HG02884 (cell line): ENCODE measurements at regions not wholly inside any gene's neighbourhood (a gene's known extent, or its start where the extent isn't known, plus 50 kb on each side); places are given as distances from the start of the nearest gene placed in this dataset.
"Not testable (repeated sequence)": the region's sequence is repeated elsewhere in the genome, so short reads cannot be mapped to it uniquely, and the experiment has no call there.

ENCODE experiments used
- ATAC-seq: cut with Tn5 transposase; IDR thresholded peaks from one replicate; pipeline ENCODE4 v1.9.1; 2021; ENCODE audit warnings: mild to moderate bottlenecking, moderate library complexity; ENCODE audit not compliant: unreplicated experiment

DNA sequence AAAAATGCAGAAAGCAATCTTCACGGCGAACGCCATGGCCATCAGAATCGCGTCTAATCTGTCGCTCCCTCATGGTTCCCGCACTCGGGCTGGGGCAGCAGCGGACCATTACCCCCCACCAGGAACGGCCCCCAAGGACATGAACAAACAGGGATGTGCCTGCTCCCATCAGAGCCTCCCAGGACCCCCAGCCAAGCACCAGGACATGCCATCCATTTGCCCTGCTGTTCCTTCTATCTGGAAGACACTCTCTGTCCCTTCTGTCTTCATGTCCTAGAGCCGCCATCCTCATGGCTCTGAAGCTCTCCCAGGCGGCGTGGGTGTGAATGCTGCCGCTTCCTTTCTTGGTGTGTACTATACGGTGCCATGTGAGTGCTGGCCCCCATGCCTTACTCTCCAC lies 371.8 kb downstream of the BCL11B start:
- ATAC-seq, result no peak

DNA sequence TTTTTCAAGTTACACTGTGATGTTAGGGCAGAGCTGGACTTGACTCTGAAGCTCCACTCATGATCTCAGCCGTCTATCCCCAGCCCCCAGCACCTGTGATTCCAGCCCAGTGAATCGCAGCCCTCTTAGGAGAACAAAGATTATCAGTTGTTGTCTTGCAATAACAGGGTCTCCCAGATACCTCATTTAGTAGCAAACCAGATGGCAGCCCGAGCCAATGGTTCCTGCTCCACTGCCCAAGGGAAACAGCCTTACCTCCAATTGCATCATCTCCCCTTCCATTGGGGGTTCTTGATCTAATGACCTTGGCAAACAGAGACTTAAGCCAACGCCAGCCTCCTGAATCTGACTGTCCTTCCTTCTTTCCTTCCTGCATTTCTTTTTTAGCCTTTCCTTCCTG lies 371.2 kb downstream of the BCL11B start:
- no peak for ATAC-seq

DNA sequence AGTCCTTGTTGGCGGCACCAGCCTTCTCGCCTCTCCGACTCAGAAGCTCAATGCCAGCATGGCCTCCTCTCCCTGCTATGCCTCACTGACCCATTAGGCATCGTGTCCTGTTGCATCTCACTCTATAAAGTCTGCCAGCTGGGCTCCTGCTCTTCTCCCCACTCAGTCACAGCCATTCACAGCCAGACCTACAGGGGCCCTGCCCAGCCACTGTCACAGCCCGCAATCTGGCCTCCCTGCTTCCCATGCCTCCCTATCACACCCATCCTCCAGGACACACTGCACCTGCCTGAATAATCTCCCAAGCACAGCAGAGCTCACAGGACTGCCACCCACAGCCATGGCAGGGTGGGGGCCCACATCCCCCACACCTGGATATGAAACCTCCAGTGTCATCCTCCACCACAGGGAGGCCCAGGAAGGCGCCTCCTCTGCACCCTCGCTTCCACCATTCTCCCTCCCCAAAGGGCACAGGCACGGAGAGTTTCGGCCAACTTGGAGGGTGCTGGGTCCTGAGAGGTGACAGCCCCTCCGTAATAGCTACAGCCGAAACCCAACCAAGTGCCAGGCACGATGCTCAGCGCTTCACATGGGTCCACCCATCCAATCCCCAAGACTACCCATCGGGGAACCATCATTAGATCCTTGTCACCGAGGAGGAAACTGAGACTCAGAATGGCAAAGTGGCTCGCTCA lies 370.3 kb downstream of the BCL11B start:
- no peak for ATAC-seq

DNA sequence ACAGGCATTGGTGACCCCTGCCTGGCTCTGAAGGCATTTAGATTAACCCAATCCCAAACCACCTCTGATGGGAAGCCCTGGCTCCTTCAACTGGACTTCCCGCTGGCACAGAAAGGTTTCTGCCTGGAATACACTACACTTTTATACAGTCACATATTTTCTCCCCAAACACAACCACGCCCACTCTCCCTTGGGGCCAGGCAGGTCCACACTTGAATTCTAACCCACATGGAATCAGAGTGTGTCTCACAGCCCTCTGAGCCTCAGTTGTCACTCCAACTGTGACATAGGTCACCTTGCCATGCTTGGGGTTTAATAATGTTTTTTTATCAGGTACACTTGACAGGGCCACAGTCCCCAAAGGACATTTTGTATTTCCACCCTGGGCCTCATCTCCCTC lies 368.6 kb downstream of the BCL11B start:
- no peak for ATAC-seq

DNA sequence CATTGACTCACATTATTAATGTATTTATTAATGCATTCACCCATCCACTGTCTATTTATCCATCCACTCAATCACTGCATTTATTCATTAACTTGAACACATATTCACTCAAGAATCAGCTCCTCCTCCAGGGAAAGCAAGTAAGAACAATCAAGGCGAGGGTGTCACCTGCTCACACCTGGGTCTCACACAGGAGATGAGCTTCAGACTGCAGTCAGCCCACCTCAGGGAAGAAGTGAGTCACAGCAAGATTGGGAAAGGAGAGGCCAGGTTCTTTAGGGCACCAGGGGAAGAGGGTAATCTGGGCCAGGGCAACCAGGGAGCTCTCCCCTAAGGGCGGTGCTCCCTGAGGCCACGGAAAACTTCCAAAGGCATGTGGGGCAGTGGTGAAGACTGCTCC lies 367.3 kb downstream of the BCL11B start:
- ATAC-seq, result no peak

DNA sequence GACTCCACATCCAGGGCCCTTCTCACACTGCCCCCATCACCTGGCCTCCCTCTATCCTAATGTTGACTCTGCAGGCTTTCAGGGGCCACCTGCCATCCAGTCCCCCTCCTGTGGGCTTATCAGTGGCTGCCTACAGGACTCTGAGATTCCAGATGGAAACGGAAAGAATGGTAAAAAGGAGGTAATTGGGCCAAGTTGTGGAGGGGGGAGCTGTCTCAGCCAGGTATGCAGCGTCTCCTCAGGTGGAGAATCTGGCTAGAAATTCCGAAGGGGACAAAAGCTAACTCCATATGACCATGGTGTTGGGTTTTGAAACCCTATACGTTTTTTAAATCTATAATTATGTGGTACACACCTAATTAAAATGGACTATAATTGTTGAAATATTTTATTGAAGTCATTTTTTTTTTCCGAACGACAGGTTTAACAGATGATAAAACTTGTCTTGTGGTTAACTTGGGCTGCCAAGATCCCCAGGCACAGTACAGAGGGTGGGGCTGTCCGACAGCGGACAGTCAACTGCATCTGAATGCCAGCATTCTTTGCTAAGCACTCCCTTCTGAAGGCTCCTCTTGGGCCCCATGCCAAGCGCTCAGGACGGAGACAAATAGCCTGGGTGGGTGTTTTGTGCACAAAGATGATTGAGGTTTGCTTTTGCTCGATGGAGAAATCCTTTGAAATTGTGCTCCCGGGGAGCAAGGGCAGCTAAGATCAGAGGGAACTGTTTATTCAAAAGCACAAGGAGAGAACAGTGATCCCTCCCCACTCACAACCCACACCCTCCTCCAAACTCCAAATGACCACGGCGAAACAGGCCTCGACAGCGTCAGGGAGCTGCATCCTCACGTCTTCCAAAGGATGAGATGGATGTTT lies 365.6 kb downstream of the BCL11B start:
- no peak for ATAC-seq

DNA sequence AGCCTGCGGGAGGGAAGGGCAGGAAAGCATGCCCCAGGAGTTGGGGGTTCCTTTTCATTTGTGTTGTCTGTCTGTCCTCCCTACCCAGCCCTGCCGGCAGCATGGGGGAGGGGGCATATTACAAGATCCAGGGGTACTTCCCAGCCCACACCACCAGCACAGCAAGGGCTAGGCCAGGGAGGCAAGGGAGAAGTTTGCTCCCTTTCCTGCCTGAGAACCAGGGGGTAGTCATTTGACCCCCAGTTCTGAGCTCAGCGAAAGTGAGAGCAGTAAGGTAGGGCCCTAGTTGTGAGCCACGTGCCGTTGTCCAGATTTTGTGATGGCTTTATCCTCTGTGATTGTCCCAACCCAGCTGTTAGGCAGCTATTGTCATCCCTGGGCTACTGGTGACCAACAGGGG lies 364.7 kb downstream of the BCL11B start:
- ATAC-seq, result no peak

DNA sequence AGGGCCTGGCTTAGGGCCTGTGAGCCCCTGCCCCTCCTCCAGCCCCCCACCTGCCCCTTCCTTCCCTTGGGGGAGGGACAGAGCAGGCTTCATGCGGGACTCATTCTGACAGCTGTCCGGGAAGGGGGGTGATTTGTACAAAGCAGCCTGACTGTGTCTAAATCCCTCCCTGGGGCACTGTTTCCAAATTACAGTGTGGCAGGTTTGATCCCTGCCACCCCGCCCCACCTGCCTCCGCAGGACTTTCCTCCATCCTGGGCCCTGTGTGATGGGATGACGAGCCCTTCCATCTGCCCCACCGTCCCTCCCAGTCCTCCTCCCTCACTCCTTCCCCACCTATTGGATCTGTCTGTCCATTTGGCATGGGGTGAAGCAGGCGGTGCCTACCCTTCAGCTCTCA lies 363.9 kb downstream of the BCL11B start:
- ATAC-seq, result no peak

DNA sequence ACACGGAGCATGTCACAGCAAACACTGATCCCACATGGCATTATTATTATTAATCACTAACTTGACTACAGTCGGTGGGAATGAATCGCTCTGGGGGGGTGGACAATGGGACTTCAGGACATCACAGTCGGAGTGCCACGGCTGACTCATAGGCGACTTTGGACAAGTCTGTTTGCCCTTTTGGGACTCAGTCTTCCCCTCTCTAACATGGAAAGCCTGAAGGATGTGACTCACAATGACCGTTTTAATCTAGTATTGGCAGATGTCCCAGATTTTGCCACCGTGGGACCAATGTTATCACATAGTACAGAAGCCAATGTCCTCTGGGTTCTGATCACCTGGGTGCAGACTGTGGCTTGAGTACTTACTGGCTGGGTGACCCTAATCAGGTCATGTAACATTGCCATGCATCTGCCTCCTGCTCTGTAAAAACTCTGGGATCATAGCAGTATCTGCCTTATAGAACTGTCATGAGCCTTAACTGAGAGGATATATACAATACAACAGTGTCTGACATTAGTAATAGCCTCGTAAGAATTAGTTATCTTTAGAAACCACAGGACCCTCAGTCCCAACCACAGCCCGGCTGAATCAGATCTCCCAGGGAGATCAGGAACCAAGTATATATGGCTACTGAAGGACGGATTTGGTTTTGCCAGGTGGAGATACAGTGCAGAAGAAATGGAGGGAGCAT lies 362.6 kb downstream of the BCL11B start:
- ATAC-seq, result no peak

DNA sequence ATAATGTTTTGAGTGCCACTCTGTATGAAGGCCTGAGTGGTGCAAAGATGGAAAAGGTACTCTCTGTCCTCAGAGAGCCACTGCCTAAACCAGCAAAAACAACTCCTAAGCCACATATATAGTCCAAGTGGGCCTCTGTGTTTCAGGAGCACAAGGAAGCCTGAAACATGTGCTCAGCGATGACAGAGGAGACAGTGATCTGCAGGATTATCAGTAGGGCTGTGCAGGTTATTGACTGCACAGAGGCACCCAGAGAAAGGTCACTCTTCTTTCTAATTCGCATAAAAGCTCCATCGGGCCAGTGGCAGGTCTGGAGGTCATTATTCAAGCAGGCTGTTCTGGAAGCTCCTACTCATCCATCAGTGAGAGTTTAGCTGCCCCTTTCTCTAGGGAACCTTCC lies 361.9 kb downstream of the BCL11B start:
- ATAC-seq, result no peak

DNA sequence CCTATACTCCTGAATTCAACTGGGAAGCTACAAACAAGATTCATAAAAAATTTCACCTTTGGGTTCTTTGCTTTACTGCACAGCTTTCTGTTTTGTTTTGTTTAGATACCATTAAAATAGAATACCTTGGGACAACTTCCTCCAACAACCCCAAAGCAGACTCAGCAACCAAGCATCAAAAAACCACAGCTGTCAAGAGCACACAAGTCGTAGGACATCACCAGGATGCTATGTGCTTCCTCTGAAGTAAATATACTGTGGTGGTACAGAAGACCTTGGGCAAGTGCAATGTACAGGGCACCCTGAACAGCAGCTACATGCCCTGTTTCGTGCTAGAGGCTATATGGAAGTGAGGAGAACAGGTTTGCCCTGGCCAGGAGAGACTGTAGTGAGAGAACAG lies 359.3 kb downstream of the BCL11B start:
- ATAC-seq, result no peak

DNA sequence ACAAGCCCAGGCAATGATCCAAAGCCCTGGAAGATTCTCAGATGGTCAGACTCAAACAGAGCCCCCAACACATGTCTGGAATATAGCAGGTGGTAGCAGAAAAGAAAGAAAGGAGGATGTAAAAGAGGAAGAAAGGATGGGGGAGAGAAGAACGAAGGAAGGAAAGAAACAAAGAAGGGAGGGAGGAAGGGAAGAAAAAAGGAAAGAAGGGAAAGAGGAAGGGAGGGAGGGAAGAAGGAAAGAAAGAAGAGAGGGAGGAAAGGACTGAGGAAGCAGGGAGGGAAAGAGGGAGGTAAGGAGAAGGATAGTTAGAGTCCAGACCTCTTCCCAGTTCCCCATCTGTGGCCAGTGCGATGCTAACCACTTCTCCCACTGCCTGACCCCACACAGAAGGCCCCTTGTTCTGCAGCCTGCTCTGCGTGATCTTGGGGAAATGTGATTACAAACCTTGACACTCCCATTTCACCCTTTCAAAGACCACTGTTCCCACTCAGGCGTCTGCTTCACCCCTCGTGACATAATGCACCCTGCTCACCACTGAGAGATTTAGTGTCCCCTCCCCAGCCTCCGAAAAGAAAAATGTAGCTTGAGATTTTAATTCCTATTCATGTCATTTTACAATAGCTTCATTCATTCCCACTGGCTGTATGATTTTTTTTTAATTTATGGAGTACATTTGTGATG lies 357.9 kb downstream of the BCL11B start:
- ATAC-seq, result no peak

DNA sequence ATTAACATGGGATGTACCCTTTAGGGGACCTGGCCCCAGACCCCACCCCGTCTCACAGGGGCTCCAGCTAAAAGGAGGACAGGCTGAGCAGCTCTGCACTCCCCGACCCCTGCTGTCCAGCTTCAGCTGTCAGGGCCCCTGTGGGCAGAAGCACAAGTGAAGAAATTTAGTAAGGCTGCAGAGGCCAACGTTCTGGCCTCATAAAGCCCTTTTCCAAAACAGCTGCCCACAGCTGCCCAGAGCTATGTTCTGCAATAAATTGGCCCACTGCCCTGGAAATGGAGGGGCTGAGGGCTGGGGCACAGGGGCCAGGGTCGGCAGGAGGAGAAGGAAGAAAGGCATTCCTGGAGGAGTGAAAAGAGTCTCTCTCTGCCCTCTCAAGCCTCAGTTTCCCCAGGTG lies 357.1 kb downstream of the BCL11B start:
- no peak for ATAC-seq

DNA sequence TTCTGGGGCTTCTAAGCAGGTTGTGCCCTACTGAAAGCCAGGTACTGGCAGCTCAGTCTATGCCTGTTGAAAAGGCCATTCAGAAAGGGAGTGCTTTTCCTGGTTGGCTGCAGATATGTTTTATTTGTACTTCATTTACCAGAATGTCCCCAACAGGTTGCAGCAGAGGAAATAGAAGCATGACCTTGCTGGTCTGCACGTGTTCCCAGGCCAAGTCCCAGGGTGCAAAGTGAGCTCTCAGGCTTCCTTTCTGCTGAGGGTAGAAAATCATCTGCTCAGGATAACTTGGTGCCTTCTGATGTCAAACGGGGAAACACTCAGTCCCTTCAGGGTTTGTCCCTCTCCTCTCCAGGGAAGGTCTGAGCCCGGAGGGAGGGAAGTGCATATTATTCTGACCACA lies 356.4 kb downstream of the BCL11B start:
- no peak for ATAC-seq

DNA sequence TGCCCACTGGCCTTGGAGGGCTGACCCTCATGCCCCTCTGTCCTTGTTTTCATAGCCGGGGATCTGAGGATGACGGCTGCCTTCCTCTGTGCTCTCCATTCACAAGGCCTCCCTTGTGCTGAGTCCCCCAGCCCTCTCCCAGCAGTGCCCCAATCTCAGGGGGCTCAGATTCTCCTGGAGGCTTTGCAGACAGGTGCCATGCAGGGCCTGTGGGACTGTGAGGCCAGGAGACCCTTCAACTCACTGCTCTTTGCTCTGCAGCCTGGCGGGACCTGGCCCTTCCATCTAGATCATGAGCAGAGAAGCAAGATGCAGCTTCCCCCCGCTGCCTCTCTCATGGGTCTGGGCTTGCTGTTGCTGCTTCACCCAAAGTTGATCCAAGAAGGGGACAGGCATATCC lies 356.0 kb downstream of the BCL11B start:
- no peak for ATAC-seq

DNA sequence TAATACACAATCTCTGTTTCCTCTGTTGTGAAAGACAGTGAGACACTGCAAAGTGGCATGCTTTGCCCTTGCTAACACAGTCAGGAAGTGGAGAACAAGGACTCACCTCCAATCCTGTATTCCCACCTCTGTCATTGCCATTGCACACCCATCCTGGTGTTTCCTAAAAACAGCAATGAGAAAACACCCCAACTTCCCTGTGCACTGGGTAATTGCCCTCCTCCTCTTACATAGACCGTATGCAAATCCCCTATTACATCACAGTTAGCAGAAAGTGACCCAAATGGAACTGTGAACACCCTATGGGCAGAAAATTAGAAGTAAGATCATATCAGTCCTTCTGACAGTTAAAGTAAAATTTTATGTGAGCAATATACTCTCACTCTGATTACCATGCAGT lies 355.5 kb downstream of the BCL11B start:
- ATAC-seq, result no peak

DNA sequence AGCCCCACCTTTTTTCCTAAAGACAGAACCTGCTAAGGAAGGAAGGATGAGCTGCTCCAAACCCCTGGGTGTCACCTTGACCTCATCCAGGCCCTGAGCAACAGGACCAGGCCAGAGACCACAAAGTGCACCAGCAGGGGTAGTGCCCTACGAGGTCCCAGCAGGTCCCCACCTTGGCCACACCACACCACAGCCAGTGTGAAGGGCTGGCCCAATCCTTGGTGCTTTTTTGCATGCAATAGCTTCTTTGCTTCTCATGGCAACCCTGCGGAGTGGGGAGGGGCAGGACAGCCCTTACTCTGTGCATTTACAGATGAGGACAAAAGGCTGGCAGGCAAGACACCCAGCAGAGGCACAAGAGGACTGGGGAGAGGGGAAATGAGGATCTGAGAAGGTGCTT lies 352.6 kb downstream of the BCL11B start:
- ATAC-seq, result no peak

DNA sequence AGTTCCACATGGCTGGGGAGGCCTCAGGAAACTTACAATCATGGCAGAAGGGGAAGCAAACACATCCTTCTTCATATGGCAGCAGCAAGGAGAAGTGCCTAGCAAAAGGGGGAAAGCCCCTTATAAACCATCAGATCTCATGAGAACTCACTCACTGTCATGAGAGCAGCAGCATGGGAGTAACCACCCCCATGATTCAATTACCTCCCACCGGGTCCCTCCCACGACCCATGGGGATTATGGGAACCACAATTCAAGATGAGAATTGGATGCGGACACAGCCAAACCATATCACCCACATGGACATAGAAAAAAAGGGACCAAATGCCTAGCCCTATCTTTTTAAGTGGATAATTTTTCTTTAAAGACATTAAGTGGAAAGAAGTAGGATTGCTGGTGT lies 350.7 kb downstream of the BCL11B start:
- not testable (repeated sequence) for ATAC-seq

DNA sequence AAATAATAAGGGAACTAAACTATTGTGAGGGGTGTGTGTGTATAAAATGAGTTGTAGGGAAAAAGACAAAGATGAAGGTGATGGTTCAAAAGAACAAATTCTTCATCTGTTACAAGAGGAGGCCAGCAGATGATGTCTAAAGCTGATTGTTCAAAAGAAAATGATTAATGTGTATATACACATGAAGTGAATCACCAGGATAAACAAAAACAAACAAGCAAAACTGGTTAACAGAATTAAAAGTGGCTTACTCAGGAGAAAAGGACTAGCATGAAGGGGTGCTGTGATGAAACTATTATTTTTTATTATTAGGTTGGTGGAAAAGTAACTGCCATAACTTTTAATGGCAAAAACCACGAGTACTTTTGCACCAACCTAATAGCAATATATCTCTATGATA lies 348.4 kb downstream of the BCL11B start:
- ATAC-seq, result no peak

DNA sequence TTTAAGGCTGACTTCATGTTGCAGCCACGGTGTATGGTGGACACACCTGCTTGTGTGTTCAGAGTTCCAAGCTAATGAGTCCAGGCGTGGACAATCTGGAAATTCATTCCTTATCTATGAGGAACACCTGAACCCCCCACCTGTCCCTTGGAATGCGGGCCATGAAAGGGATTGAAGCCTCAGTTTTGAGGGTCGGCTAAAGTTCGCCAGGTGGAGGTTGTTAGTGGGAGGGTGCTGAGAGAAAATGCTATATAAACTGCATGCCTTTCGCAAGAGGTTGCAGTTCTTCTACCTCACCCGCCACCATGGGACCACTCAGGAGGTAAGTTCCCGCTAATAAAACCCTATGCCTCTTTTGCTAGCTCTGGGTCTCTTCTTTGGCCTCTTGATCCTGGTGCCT lies 348.0 kb downstream of the BCL11B start:
- ATAC-seq, result no peak

DNA sequence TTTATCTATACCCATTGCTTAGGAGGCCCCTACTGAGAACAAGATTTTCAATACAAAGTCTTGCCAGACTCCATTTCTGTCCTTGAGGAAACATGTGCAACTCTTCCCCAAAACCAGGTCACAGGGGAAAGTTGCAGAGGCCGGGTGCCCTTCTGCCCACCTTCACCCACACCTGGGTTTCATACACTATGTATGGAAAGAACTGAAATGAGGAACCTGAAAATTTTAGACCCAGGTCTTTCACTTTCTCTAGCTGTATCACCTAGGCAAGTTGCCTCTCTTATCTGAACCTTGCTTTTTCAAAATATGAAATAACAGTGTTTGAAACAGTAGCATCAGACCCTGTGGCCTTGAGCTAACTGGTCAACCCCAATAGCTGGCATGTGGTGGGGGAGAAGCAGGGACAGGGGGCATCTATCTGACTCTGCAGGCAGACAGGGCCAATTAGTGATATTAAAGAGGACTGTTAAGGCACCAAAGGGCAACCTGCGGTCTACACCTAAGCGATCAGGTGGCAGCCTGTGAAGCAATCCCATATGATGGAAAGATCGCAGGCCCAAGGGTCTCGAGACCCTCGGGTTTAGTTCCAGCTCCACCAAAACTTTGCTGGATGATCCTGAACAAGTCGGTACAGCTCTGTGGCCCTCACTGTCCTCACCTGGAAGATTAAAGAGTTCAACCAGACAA lies 346.5 kb downstream of the BCL11B start:
- ATAC-seq, result no peak
